ENCODE measurements at regions not wholly inside any gene's neighbourhood (a gene's known extent, or its start where the extent isn't known, plus 50 kb on each side); places are given as distances from the start of the nearest gene placed in this dataset.
A peak's percentile ranks its signal among the peaks of the same experiment; 100 is the strongest.
"Not testable (repeated sequence)": the region's sequence is repeated elsewhere in the genome, so short reads cannot be mapped to it uniquely, and the experiment has no call there.

DNA sequence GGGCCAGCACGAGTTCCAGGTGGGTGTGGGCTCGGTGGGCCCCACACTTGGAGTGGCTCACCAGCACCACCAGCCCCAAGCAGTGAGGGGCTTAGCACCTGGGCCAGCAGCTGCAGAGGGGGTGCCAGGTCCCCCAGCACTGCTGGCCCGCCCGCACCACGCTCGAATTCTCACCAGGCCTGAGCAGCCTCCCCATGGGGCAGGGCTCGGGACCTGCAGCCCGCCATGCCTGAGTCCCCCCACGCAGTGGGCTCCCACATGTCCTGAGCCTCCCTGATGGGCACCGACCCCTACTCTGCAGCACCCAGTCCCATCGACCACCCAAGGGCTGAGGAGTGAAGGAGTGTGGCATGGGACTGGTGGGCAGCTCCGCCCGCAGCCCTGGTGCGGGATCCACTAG, 593.4 kb downstream of the GABRG1 start:
- no peak for ATAC-seq (replicated peaks; ENCODE audit: extremely low read depth, poor library complexity, severe bottlenecking)
- no peaks in the 10 kb centered on the region for H3K27me3 Mint-ChIP-seq
- H3K36me3 Mint-ChIP-seq (ENCODE audit: insufficient read depth): no peaks in the 10 kb centered on the region
- H3K4me1 Mint-ChIP-seq: no peaks in the 10 kb centered on the region
- H3K4me3 Mint-ChIP-seq: no peak overlapping the region
- H3K9me3 Mint-ChIP-seq: peaks cover 5% of the 10 kb centered on the region
- H3K27ac Mint-ChIP-seq (ENCODE audit: low read depth): no peak overlapping the region
- DNase-seq (ENCODE audit: low spot score in 2 of 2): no peak

DNA sequence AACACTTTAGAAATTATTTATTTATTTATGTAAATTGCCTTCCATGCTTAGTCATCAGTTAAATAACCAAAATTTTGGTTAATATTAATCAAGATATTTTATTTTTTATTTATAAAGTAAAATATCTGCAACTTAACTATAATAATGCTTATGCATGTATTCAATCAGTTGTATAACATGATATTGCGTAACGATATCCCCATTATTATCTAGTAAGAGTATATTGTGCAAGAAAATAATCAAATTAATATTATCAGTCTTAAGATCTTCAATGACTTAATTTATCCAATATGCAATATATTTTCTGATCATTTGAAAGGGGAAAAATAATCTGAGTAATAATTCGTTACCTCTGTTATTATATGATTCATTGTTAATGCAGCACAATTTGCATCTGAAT, 596.7 kb downstream of the GABRG1 start:
- Mint-ChIP-seq H3K27ac (ENCODE audit: low read depth) (no peak overlapping the region), H3K9me3 (peaks cover 9% of the 10 kb centered on the region), H3K27me3 (no peaks in the 10 kb centered on the region), H3K4me1 (no peaks in the 10 kb centered on the region), H3K36me3 (ENCODE audit: insufficient read depth) (no peaks in the 10 kb centered on the region), H3K4me3 (no peak overlapping the region)
- ATAC-seq (replicated peaks; ENCODE audit: extremely low read depth, poor library complexity, severe bottlenecking): no peak
- no peak for DNase-seq (ENCODE audit: low spot score in 2 of 2)

DNA sequence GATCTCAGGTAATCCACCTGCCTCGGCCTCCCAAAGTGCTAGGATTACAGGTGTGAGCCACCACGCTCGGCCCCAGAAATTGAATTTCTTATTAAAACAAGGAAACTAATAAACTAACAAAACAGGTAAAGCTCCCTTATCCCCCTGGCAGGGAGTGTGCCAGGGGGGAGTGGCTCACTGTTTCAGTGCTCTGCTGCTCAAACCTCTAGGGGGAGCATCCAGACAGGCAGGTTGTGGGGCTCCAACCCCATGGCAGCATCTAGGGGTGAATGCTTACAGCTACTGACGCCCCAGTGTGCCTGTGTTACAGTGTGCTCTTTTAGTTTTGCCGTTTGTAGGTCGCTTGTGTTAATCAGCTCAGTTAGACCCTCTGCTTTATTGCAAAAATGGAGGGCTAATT, 605.0 kb downstream of the GABRG1 start:
- peaks cover 25% of the 10 kb centered on the region for H3K9me3 Mint-ChIP-seq
- H3K27me3 Mint-ChIP-seq: no peaks in the 10 kb centered on the region
- ATAC-seq (replicated peaks; ENCODE audit: extremely low read depth, poor library complexity, severe bottlenecking) (no peak), DNase-seq (ENCODE audit: low spot score in 2 of 2) (no peak)
- H3K36me3 Mint-ChIP-seq (ENCODE audit: insufficient read depth): peaks cover 2% of the 10 kb centered on the region
- H3K4me1 Mint-ChIP-seq: no peaks in the 10 kb centered on the region
- H3K27ac Mint-ChIP-seq (ENCODE audit: low read depth): no peak overlapping the region
- no peak overlapping the region for H3K4me3 Mint-ChIP-seq

DNA sequence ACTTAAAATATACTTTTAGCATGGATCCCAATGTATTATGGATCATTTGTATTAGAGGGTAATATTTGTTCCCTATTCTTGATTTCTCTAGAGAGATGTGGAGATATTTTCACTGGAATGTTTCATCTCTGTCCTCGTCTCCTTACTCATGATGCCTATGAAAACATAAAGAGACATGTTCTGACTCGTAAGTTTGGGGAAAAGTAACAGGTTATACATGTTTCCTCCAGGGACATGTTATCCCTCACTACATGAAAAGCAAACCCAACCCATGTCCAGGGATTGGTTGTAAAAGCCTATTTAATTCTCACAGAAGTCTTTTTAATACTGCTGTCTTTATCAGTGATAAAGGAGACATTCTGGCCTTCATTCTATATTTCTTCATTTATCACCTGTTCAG, 621.4 kb downstream of the GABRG1 start:
- no peaks in the 10 kb centered on the region for H3K4me1 Mint-ChIP-seq
- peaks cover 2% of the 10 kb centered on the region for H3K36me3 Mint-ChIP-seq (ENCODE audit: insufficient read depth)
- H3K9me3 Mint-ChIP-seq: peaks cover 22% of the 10 kb centered on the region
- no peak overlapping the region for H3K4me3 Mint-ChIP-seq
- no peaks in the 10 kb centered on the region for H3K27me3 Mint-ChIP-seq
- no peak for DNase-seq (ENCODE audit: low spot score in 2 of 2)
- no peak overlapping the region for H3K27ac Mint-ChIP-seq (ENCODE audit: low read depth)
- no peak for ATAC-seq (replicated peaks; ENCODE audit: extremely low read depth, poor library complexity, severe bottlenecking)

DNA sequence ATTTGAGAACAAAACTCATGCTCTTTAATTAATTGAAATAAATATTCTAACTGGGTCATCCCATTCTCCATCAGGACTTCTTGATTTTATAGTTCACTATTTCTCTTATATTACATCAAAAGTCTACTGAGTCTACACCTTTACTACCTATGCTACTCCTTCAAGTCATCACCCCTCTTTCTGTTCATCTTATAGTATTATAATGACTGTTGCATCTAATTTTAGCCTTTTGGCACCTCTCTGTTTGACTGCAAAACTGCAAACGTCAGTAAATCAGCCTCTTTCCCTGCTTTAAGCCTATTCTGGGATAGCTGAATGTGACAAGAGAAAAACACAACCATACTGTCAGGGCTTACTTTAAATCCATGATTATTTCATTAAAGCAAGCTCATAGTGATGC, 639.1 kb downstream of the GABRG1 start:
- Mint-ChIP-seq H3K4me3 (no peak overlapping the region), H3K27me3 (no peaks in the 10 kb centered on the region), H3K4me1 (no peaks in the 10 kb centered on the region), H3K36me3 (ENCODE audit: insufficient read depth) (no peaks in the 10 kb centered on the region), H3K27ac (ENCODE audit: low read depth) (no peak overlapping the region), H3K9me3 (peaks cover 21% of the 10 kb centered on the region)
- DNase-seq (ENCODE audit: low spot score in 2 of 2): no peak
- no peak for ATAC-seq (replicated peaks; ENCODE audit: extremely low read depth, poor library complexity, severe bottlenecking)

DNA sequence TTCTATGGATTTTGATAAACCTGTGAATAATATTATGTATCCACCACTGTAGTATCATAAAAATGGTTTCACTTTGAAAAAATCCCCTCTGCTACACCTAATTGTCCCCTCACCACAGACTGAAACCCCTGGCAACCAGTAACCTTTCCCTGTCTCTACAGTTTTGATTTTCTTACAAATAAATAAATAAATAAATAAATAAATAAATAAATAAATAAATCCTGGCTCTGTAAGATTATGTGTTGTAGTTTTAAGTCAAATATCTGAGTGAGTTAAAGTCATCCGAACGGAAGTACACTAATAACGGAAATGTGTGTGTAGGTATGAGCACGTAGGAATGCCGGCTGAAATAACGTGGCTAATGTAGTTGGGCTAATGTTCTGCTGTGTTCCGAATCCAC, 641.5 kb downstream of the GABRG1 start:
- Mint-ChIP-seq H3K4me3 (no peak overlapping the region), H3K4me1 (no peaks in the 10 kb centered on the region)
- ATAC-seq (replicated peaks; ENCODE audit: extremely low read depth, poor library complexity, severe bottlenecking): no peak

DNA sequence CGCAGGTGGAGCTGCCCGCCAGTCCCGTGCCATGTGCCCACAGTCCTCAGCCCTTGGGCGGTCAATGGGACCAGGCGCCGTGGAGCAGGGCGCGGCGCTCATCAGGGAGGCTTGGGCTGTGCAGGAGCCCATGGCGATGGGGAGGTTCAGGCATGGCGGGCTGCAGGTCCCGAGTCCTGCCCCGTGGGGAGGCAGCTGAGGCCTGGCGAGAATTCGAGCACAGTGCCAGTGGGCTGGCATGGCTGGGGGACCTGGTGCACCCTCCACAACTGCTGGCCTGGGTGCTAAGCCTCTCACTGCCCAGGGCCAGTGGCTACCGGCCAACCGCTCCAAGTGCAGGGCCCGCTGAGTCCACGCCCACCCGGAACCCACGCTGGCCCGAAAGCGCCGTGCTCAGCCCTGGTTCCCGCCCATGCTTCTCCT, 646.5 kb downstream of the GABRG1 start:
- no peaks in the 10 kb centered on the region for H3K27me3 Mint-ChIP-seq
- H3K4me3 Mint-ChIP-seq: no peak overlapping the region
- peaks cover 7% of the 10 kb centered on the region for H3K9me3 Mint-ChIP-seq
- no peaks in the 10 kb centered on the region for H3K4me1 Mint-ChIP-seq
- H3K36me3 Mint-ChIP-seq (ENCODE audit: insufficient read depth): no peaks in the 10 kb centered on the region
- DNase-seq (ENCODE audit: low spot score in 2 of 2): no peak
- peak; percentile 19 for ATAC-seq (replicated peaks; ENCODE audit: extremely low read depth, poor library complexity, severe bottlenecking)
- H3K27ac Mint-ChIP-seq (ENCODE audit: low read depth): no peak overlapping the region

More for the DNA sequence above, 641.5 kb downstream of the GABRG1 start:
- no peak overlapping the region for H3K27ac Mint-ChIP-seq (ENCODE audit: low read depth)
- no peaks in the 10 kb centered on the region for H3K27me3 Mint-ChIP-seq
- H3K36me3 Mint-ChIP-seq (ENCODE audit: insufficient read depth): no peaks in the 10 kb centered on the region
- no peak for DNase-seq (ENCODE audit: low spot score in 2 of 2)
- peaks cover 21% of the 10 kb centered on the region for H3K9me3 Mint-ChIP-seq

DNA sequence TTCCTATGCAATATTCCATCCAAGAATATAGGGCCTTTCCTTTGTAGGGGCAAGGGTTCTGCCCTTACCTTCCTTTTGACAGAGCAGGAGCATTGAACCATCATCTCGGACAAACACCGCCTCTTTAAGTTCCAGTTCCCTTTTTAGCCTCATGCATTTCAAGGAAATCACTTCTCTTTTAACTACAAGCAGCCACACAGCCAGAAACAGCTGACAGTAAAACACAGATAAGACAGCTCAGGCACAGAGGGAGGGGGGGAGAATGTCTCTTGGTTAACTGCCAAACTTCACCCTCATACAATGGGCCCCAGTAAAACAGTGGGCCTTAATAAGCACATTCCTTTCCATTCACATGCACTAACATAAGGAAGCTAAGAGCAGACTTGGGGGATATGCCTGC, 648.3 kb downstream of the GABRG1 start:
- H3K9me3 Mint-ChIP-seq: peaks cover 7% of the 10 kb centered on the region
- H3K4me3 Mint-ChIP-seq: no peak overlapping the region
- ATAC-seq (replicated peaks; ENCODE audit: extremely low read depth, poor library complexity, severe bottlenecking) (no peak), DNase-seq (ENCODE audit: low spot score in 2 of 2) (no peak)
- no peak overlapping the region for H3K27ac Mint-ChIP-seq (ENCODE audit: low read depth)
- no peaks in the 10 kb centered on the region for H3K4me1 Mint-ChIP-seq
- no peaks in the 10 kb centered on the region for H3K36me3 Mint-ChIP-seq (ENCODE audit: insufficient read depth)
- H3K27me3 Mint-ChIP-seq: no peaks in the 10 kb centered on the region

DNA sequence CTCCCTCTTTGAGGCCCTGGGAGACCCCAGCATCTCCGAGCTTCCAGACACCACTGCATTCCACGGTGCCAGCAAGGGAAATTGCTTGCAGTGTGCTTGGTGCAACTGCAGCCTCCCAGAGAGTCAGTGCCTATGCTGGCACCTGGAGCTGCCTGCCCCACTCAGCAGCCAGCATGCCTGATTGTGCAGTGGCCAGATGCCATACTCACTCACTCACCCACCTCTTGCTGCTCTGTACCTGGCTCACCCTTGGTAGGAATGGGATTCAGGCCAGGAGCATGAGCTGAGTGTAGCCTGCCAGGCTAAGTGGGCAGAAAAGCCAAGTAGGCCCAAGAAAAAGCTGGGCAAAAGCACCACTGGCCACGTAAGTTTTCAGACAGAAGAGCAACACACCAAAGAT, 651.4 kb downstream of the GABRG1 start:
- Mint-ChIP-seq H3K4me3 (no peak overlapping the region), H3K9me3 (peaks cover 12% of the 10 kb centered on the region), H3K4me1 (no peaks in the 10 kb centered on the region), H3K27me3 (no peaks in the 10 kb centered on the region), H3K36me3 (ENCODE audit: insufficient read depth) (no peaks in the 10 kb centered on the region), H3K27ac (ENCODE audit: low read depth) (no peak overlapping the region)
- DNase-seq (ENCODE audit: low spot score in 2 of 2): no peak
- ATAC-seq (replicated peaks; ENCODE audit: extremely low read depth, poor library complexity, severe bottlenecking): no peak

DNA sequence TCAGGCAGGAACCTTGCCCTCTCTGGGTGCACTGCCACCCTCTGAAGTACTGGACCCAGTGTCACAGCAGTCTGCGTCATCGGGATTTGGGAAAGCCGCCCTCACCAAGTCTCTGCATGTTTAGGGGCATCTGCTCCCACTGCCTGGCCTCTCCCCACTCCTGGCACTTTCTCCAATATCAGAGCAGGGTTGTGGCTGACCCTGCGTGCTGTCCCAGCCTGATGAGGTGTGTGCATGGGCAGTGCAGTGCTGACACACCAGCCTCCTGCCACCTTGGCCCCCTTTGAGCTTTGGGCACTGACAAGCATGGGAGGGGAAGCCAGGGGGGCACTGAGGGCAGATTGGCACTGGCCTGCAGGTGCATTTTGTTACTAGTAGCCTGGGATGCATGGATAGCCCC, 652.5 kb downstream of the GABRG1 start:
- ATAC-seq (replicated peaks; ENCODE audit: extremely low read depth, poor library complexity, severe bottlenecking): no peak
- Mint-ChIP-seq H3K4me1 (no peaks in the 10 kb centered on the region), H3K27me3 (no peaks in the 10 kb centered on the region), H3K27ac (ENCODE audit: low read depth) (no peak overlapping the region), H3K36me3 (ENCODE audit: insufficient read depth) (no peaks in the 10 kb centered on the region), H3K4me3 (no peak overlapping the region), H3K9me3 (peaks cover 16% of the 10 kb centered on the region)
- DNase-seq (ENCODE audit: low spot score in 2 of 2): no peak

DNA sequence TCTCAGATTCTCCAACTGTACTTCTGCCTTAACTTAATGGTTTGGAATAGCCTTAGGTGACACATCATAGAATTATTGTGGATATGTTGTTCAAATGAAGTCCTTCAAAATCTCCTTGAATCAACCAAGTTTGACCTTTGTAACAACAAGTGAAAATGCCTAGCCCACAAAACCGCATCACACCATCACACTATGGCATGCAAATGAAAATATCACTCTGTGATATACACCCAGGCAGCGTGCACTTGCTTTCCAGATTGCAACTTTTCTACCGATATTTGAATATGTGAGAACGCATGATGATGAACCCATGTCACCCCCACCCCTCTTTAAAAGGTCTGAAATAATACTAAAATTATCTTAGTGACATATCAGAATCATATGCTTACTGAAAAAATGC, 656.7 kb downstream of the GABRG1 start:
- ATAC-seq (replicated peaks; ENCODE audit: extremely low read depth, poor library complexity, severe bottlenecking) (no peak), DNase-seq (ENCODE audit: low spot score in 2 of 2) (no peak)
- Mint-ChIP-seq H3K27me3 (no peaks in the 10 kb centered on the region), H3K4me3 (no peak overlapping the region), H3K4me1 (no peaks in the 10 kb centered on the region), H3K27ac (ENCODE audit: low read depth) (no peak overlapping the region), H3K9me3 (peaks cover 25% of the 10 kb centered on the region), H3K36me3 (ENCODE audit: insufficient read depth) (no peaks in the 10 kb centered on the region)

DNA sequence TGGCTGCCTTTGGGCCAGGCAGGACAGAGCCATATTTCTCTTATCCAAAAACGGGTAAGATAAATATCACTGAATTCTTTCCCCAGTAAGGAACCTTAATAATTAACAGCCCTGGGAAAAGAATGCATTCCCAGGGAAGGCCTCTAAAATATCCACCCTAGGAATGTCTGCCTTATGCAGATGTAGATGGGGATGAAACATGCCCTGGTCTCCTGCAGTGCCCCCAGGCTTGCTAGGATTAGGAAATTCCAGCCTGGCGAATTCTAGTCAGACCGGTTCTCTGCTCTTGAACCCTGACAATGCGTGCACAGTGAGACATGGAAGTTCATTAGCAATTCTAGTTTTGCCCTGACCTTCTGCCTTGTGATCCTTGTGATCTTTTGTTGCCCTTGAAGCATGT, 663.7 kb downstream of the GABRG1 start:
- not testable (repeated sequence) for H3K27ac Mint-ChIP-seq (ENCODE audit: low read depth); H3K27me3 Mint-ChIP-seq; H3K36me3 Mint-ChIP-seq (ENCODE audit: insufficient read depth); ATAC-seq (replicated peaks; ENCODE audit: extremely low read depth, poor library complexity, severe bottlenecking); DNase-seq (ENCODE audit: low spot score in 2 of 2); H3K4me3 Mint-ChIP-seq; H3K4me1 Mint-ChIP-seq
- peaks cover 11% of the 10 kb centered on the region for H3K9me3 Mint-ChIP-seq

DNA sequence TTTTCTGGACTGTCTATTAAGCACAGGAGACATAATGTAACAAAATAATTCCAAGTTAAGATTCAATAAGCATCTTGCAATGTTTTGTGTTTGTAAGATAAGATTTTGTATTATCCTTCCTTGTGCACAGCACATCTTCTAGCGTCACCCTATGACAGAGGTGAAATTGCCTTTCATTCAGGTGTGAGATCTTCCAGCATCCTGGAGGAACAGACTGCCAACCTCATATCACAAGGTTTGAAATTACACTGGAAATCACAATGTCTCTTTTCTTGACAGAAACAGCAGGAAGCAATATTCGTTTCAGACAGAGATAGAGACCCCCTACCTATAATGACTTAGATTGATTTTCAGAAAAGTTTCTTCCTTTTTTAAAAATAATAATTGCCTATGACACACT, 668.6 kb downstream of the GABRG1 start:
- H3K9me3 Mint-ChIP-seq: peaks cover 18% of the 10 kb centered on the region
- H3K4me1 Mint-ChIP-seq: no peaks in the 10 kb centered on the region
- no peaks in the 10 kb centered on the region for H3K36me3 Mint-ChIP-seq (ENCODE audit: insufficient read depth)
- no peak overlapping the region for H3K4me3 Mint-ChIP-seq
- no peak for DNase-seq (ENCODE audit: low spot score in 2 of 2)
- H3K27ac Mint-ChIP-seq (ENCODE audit: low read depth): no peak overlapping the region
- H3K27me3 Mint-ChIP-seq: no peaks in the 10 kb centered on the region
- ATAC-seq (replicated peaks; ENCODE audit: extremely low read depth, poor library complexity, severe bottlenecking): no peak

DNA sequence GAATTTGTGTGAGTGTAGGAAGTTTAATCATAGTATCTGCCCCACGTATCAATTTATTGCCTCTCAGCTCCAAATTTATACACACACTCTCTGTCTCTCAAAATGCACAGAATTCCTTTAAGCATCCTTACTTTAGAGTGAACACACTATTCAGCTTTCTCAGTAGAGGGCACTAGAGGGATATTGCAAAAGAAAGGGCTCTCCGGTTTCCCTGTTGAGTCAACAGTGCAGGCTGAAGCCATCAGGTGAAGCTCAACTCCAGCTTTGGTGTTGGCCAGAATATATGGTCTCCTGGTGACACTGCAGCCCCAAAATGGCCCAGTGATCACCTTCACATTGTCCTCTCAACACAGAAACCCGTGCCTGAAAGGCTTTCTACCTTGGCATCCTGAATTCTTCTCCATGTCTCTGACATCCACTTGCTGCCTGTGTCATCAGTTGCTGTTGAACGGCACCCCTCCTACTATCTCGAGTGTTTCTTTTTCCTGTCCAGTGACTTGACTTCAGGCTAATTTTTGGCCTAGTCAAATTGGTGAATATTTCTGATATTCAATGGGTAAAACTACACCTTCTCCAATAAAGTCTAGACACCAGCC, 670.5 kb downstream of the GABRG1 start:
- H3K27me3 Mint-ChIP-seq: no peaks in the 10 kb centered on the region
- peaks cover 11% of the 10 kb centered on the region for H3K9me3 Mint-ChIP-seq
- no peak for DNase-seq (ENCODE audit: low spot score in 2 of 2)
- no peak overlapping the region for H3K27ac Mint-ChIP-seq (ENCODE audit: low read depth)
- no peaks in the 10 kb centered on the region for H3K4me1 Mint-ChIP-seq
- no peak overlapping the region for H3K4me3 Mint-ChIP-seq
- no peaks in the 10 kb centered on the region for H3K36me3 Mint-ChIP-seq (ENCODE audit: insufficient read depth)
- ATAC-seq (replicated peaks; ENCODE audit: extremely low read depth, poor library complexity, severe bottlenecking): no peak

All from central memory CD8-positive, alpha-beta T cell (primary cell).